Neural cell (in vitro differentiated cells): ENCODE measurements at regions not wholly inside any gene's neighbourhood (a gene's known extent, or its start where the extent isn't known, plus 50 kb on each side); places are given as distances from the start of the nearest gene placed in this dataset.

Source experiments
- CTCF ChIP-seq: fragments of 450-650 bp; IDR thresholded peaks from 2 replicates; pipeline ENCODE4 v1.5.1; 2014; ENCODE audit warnings: antibody characterized with exemption, mild to moderate bottlenecking, moderate library complexity; ENCODE audit not compliant: poor library complexity, severe bottlenecking
- EZH2 ChIP-seq: fragments of 200-600, 300-800 bp; shearing (Covaris generic), sonication (generic); IDR thresholded peaks from 2 replicates; pipeline ENCODE4 v1.6.1; 2014; ENCODE audit warnings: antibody characterized with exemption, low read length, borderline replicate concordance, mild to moderate bottlenecking; ENCODE audit not compliant: insufficient read depth, poor library complexity, severe bottlenecking
- MXI1 ChIP-seq: fragments of 450-650 bp; conservative IDR thresholded peaks from 2 replicates; pipeline ENCODE4 v1.6.1; 2014; ENCODE audit warnings: antibody characterized with exemption, mild to moderate bottlenecking; ENCODE audit not compliant: poor library complexity, severe bottlenecking
- POLR2AphosphoS5 ChIP-seq: IDR thresholded peaks from 2 replicates; pipeline ENCODE4 v1.6.1; 2012
- TF ChIP-seq, protein P1 (sequence below): IDR thresholded peaks from 2 replicates; pipeline ENCODE4 v1.6.1; 2012; ENCODE audit warnings: borderline replicate concordance

DNA sequence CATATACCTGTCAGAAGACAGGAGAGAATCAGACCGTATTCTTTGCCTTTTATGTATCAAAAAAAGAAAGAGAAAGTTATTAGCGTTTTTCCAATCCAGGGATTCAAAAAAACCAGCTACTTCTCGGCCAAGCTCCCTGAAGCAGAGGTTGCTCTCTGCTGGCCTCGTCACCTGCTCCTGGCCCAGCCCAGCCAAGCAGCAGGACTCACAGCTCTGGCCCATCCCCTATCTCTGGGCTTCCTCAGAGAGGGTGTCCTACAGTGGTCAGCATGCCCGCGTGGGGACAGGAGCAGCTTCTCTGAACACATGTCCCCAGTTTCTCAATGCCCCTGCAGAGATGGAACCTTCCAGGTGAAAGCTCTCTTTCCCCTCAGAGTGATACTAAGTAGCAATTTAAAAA is 209.0 kb downstream of the URI1 start:
- TF ChIP-seq CTCF: no peak
- no peak for TF ChIP-seq EZH2
- TF ChIP-seq, protein P1, sequence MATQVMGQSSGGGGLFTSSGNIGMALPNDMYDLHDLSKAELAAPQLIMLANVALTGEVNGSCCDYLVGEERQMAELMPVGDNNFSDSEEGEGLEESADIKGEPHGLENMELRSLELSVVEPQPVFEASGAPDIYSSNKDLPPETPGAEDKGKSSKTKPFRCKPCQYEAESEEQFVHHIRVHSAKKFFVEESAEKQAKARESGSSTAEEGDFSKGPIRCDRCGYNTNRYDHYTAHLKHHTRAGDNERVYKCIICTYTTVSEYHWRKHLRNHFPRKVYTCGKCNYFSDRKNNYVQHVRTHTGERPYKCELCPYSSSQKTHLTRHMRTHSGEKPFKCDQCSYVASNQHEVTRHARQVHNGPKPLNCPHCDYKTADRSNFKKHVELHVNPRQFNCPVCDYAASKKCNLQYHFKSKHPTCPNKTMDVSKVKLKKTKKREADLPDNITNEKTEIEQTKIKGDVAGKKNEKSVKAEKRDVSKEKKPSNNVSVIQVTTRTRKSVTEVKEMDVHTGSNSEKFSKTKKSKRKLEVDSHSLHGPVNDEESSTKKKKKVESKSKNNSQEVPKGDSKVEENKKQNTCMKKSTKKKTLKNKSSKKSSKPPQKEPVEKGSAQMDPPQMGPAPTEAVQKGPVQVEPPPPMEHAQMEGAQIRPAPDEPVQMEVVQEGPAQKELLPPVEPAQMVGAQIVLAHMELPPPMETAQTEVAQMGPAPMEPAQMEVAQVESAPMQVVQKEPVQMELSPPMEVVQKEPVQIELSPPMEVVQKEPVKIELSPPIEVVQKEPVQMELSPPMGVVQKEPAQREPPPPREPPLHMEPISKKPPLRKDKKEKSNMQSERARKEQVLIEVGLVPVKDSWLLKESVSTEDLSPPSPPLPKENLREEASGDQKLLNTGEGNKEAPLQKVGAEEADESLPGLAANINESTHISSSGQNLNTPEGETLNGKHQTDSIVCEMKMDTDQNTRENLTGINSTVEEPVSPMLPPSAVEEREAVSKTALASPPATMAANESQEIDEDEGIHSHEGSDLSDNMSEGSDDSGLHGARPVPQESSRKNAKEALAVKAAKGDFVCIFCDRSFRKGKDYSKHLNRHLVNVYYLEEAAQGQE: no peak
- TF ChIP-seq POLR2AphosphoS5: no peak
- TF ChIP-seq MXI1: no peak
